GM21526 (cell line): ENCODE measurements at regions not wholly inside any gene's neighbourhood (a gene's known extent, or its start where the extent isn't known, plus 50 kb on each side); places are given as distances from the start of the nearest gene placed in this dataset.
"Not testable (repeated sequence)": the region's sequence is repeated elsewhere in the genome, so short reads cannot be mapped to it uniquely, and the experiment has no call there.

Source experiments
- ATAC-seq: cut with Tn5 transposase; IDR thresholded peaks from one replicate; pipeline ENCODE4 v1.9.1; 2021; ENCODE audit warnings: moderate library complexity; ENCODE audit not compliant: unreplicated experiment, low FRiP score

DNA sequence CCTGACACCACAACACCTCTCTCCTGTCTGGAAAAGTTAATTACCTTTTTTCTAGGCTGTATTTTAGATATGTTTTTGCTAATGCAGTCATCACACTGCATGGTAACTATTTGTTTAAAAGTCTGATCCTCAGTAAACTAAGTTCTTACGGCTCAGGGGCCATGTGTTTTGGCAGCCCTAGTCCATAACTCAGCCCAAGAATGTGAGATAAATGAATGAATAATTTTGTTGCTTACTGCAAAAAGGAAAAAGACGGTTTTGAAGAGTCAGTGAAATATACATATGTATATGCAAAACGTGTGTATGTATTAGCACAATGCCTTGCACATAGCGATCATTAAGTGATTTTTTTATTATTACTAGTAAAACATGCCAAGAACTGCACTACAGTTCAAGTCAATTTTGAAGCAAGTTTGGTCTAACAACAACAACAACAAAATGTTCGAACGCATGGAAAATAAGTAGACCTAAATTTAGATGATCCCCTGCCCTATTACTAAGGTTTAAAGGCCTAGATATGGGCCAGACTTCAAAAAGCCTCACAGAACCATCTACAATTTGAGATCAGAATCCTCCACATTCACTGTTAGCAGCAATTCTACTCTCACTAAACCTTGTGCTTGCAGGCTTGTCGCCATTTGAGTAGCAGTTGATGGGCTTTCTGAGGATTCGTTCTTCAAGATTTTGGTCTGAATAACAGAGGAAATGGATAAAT lies 140.0 kb downstream of the NDUFA12 start:
- no peak for ATAC-seq

GRCh38 chr12:94862421-94862820 lies 141.1 kb downstream of the NDUFA12 start:
- no peak for ATAC-seq

GRCh38 chr12:94856324-94856723 lies 147.2 kb downstream of the NDUFA12 start:
- no peak for ATAC-seq

GRCh38 chr12:94855853-94856252 lies 147.6 kb downstream of the NDUFA12 start:
- ATAC-seq: no peak

GRCh38 chr12:94851396-94852028 lies 152.0 kb downstream of the NDUFA12 start:
- no peak for ATAC-seq

DNA sequence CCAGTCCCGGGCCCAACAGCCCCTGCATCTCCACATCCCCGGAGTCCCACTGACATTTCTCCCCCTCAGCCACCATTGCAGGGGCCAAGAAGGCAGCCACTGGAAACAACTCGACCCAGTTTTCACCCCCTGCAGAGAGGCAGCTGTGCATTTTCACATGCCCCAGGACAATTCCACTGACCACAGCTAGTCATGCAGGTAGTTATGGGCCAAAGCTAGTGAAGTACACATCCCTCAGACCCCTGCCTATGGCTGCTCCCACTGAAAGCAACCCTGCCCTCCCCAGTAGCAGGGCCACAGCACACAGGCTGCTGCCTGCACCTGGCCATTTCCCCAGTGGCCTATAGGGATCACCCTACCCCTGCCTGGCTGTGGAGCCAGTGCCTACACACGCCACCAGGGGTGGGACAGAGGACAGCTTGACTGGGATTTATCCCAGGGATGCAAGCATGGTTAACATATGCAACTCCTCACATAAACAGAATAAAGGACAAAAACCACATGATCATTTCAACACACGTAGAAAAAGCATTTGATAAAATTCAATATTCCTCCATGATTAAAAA lies 154.0 kb downstream of the NDUFA12 start:
- no peak for ATAC-seq

GRCh38 chr12:94848966-94849365 lies 154.5 kb downstream of the NDUFA12 start:
- ATAC-seq: no peak

GRCh38 chr12:94845110-94845509 lies 158.4 kb downstream of the NDUFA12 start:
- no peak for ATAC-seq

GRCh38 chr12:94844452-94844851 lies 159.0 kb downstream of the NDUFA12 start:
- ATAC-seq: no peak

DNA sequence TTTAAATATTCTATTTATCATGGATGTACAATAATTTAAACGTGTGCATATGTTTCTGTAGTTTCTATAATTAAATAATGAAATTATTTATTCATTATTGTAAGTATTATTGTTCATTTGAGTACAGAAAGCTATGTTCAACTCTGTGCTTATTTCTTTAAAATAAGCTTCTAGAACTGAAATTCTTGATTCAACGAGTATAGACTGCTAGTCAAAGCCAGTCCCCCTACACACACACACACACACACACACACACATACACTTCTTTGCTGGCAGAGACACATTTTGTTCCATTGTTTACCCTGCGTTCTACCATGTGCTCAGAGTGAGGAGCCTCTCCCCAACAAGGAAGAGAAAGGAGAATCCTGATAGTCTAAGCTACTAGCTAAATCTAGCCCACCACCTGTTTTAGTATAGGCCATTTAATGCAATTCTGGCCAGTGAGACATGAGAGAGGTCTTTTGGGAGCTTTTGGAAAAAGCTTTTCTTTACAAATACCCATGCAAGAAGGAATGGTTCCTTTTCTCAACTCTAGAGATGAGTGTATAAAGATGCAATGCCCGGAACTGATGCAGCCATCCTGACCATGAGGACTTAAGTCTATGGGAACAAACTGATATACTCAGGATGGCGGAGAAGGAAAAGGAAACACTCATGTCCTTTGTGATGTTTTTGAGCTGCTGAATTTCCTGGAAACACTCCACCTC lies 161.4 kb downstream of the NDUFA12 start:
- ATAC-seq: no peak

DNA sequence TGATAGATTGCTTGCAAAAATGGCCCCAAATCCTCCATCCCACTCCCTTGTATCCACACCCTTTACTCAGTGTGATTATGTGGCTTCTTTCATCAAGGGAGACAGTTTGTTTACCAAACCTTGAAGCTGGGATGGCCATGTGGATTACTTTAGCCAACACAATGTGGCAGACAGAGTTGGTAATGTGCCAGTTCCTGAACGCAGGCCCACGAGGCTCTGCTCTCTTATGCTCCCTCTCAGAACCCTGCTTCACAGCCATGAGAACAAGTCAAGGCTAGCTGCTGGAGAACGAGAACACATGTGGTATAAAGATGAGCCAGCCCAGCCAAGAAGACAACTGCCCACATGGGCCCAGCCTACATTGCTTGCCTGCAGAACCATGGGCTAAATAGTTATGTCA lies 162.3 kb downstream of the NDUFA12 start:
- ATAC-seq: no peak

DNA sequence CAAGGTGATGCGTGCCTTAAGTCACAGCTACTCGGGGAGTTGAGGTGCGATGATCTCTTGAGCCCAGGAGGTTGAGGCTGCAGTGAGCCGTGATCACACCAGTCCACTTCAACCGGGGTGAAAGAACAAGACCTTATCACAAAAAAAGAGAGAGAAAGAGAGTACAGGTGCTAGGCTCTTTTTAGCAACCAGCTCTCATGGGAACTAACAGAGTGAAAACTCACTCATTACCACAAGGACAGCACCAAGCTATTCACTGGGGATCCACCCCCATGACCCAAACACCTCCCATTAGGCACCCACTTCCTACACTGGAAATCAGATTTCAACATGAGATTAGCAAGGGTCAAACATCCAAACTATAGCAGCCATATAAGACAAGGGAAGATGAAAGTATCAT lies 164.2 kb downstream of the NDUFA12 start:
- peak; percentile 62 for ATAC-seq

GRCh38 chr12:94836952-94837670 lies 166.4 kb downstream of the NDUFA12 start:
- ATAC-seq: not testable (repeated sequence)

GRCh38 chr12:94834036-94834625 lies 169.4 kb downstream of the NDUFA12 start:
- no peak for ATAC-seq

- no peak for ATAC-seq
Measured at GRCh38 chr12:94832780-94833681, 170.5 kb downstream of the NDUFA12 start.

DNA sequence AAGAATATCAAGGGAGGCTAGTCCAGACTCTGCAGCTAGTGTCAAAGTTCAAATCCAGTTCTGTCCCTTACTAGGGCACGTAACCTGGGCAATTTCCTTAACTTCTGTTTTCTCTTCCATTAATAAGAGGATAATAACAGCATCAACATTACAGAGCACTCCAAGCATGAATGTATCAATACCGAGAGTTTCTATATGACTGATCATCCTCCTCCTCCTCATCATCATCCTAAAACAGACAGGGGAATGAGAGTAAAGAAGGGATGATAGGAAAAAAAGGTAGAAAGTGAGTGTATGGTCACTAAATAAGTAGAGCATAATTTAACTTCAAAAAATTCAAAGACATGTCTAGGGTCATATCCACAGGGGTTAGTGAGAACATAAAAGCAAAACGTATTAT lies 171.4 kb downstream of the NDUFA12 start:
- no peak for ATAC-seq

- peak; percentile 82 for ATAC-seq
Measured at GRCh38 chr12:94831081-94831751, 172.3 kb downstream of the NDUFA12 start.

DNA sequence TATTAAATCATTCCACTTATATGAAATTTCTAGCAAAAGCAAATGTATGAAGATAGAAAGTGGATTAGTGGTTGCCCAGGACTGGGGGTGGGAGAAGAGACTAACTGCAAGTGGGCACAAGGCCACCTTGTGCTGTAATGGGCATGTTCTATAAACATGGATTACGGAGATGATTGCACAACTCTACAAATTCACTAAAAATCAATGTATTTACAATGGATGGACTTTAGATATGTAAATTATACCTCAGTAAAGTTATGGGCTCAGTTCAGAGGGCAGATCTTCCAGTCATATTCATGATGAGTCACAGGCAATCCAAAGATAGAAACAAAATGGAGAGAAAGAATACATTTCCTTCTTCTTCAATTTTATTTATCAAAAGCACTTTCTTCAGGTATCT lies 173.9 kb downstream of the NDUFA12 start:
- no peak for ATAC-seq

GRCh38 chr12:94819011-94819410 lies 168.7 kb upstream of the TMCC3 start:
- no peak for ATAC-seq
